ENCODE measurements at regions not wholly inside any gene's neighbourhood (a gene's known extent, or its start where the extent isn't known, plus 50 kb on each side); places are given as distances from the start of the nearest gene placed in this dataset.

DNA sequence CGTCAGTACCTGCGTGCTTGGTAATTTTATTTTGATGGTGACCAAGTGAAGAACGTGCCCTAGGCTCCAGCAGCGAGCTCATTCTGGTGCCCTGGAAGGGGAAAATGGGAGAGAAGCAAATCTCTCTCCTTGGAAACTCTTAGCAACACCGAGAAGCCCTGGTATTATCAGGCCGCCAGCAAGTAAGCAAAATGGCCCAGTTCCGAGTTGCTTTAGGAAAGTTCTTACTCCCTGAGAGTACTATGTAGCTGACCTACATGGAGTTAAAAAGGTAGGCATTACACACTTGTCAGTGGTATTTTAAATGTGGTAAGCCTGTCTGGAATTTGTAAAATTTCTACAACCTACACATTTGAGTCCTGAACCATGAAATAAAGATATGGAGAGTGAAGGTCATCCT, 146.4 kb downstream of the CPEB2 start:
- intact Hi-C loops (cut with micrococcal nuclease), result no loop called here
- no peaks in the 10 kb centered on the region for H3K36me3 ChIP-seq
- TF ChIP-seq, protein P1, sequence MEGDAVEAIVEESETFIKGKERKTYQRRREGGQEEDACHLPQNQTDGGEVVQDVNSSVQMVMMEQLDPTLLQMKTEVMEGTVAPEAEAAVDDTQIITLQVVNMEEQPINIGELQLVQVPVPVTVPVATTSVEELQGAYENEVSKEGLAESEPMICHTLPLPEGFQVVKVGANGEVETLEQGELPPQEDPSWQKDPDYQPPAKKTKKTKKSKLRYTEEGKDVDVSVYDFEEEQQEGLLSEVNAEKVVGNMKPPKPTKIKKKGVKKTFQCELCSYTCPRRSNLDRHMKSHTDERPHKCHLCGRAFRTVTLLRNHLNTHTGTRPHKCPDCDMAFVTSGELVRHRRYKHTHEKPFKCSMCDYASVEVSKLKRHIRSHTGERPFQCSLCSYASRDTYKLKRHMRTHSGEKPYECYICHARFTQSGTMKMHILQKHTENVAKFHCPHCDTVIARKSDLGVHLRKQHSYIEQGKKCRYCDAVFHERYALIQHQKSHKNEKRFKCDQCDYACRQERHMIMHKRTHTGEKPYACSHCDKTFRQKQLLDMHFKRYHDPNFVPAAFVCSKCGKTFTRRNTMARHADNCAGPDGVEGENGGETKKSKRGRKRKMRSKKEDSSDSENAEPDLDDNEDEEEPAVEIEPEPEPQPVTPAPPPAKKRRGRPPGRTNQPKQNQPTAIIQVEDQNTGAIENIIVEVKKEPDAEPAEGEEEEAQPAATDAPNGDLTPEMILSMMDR (IDR thresholded peaks at IDR 0.05; ENCODE audit: borderline replicate concordance), result no peak
- DNase-seq, result no peak
- no peaks in the 10 kb centered on the region for H3K9me3 ChIP-seq (replicated peaks)
- no peaks in the 10 kb centered on the region for H3K27me3 ChIP-seq (ENCODE audit: low read depth)
- no peak overlapping the region for H3K4me3 ChIP-seq
- H3K4me1 ChIP-seq, result peaks cover 66% of the 10 kb centered on the region
- peak overlapping the region; percentile 81 for H3K27ac ChIP-seq (replicated peaks)

DNA sequence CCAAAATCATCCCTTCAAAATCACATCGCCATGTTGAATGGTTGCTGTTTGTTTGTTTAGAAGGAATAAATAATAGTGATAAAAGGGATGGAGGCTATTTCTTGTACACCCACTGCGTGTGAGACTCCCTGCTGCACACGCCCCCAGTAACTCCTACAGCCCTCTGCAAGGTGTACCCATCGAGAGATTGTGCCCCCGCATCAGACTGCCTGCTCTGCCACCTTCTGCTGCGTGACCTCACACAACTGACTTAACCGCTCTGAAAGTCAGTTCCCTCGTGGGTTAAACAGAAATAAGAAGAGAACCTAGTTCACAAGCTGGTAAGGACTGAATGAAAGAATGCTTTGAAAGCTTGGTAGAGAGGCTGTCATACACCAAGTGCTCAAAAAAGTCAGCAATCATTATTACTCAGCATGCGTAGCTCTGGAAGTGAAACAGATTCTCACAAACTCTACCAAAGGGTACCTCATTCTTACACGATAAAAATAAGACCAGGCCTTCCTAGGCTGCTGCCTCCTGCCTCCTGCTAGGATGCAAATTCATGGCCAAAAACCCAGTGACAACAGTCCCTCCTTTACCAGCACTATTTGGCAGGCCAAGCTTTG, 147.1 kb downstream of the CPEB2 start:
- H3K27me3 ChIP-seq (ENCODE audit: low read depth), result no peaks in the 10 kb centered on the region
- H3K36me3 ChIP-seq, result no peaks in the 10 kb centered on the region
- H3K9me3 ChIP-seq (replicated peaks), result no peaks in the 10 kb centered on the region
- no peak for DNase-seq
- peak overlapping the region; percentile 81 for H3K27ac ChIP-seq (replicated peaks)
- intact Hi-C loops (cut with micrococcal nuclease), result no loop called here
- no peak overlapping the region for H3K4me3 ChIP-seq
- TF ChIP-seq, protein P1 (IDR thresholded peaks at IDR 0.05; ENCODE audit: borderline replicate concordance), result no peak
- H3K4me1 ChIP-seq, result peaks cover 60% of the 10 kb centered on the region

DNA sequence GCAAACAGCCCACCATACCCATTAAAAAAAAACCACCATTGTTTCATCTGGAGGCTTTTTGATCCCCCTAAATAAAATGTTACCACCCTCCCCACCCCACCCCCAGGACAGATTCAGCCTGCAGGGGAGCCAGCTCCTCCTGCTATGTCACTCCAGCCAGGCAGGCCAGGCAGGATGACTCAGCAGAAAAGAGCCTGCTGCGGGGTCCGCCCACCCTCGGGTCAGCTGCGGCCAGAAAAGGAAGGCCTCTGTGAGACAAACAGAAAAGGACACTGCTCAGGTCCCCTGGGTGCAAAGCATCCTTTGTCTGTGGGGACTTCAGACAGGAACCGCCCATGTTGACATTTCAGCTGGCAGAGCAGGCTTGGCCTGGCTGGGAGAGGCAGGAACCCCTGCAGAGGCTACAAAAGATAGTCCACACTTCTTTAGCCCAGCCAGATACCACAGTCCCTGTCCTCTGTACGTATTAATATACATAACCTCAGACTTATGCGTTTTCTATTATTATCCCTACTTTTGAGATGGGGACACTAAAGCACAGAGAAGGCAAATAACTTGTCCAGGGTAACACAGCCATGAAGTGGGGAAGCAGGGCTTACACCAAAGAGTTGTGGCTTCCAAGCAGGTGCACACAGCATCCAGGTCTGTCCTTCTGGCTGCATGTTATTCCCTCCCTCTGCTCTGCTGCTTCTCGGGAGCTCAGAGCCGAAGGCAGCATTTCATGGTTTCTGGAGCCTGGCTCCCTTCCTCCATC, 147.7 kb downstream of the CPEB2 start:
- peak; percentile 86 for DNase-seq
- no peak overlapping the region for H3K4me3 ChIP-seq
- H3K4me1 ChIP-seq, result peaks cover 53% of the 10 kb centered on the region
- intact Hi-C loops (cut with micrococcal nuclease), result no loop called here
- H3K36me3 ChIP-seq, result no peaks in the 10 kb centered on the region
- H3K27me3 ChIP-seq (ENCODE audit: low read depth), result no peaks in the 10 kb centered on the region
- H3K27ac ChIP-seq (replicated peaks), result peak overlapping the region; percentile 81
- no peaks in the 10 kb centered on the region for H3K9me3 ChIP-seq (replicated peaks)
- TF ChIP-seq, protein P1 (IDR thresholded peaks at IDR 0.05; ENCODE audit: borderline replicate concordance), result peak; percentile 37

DNA sequence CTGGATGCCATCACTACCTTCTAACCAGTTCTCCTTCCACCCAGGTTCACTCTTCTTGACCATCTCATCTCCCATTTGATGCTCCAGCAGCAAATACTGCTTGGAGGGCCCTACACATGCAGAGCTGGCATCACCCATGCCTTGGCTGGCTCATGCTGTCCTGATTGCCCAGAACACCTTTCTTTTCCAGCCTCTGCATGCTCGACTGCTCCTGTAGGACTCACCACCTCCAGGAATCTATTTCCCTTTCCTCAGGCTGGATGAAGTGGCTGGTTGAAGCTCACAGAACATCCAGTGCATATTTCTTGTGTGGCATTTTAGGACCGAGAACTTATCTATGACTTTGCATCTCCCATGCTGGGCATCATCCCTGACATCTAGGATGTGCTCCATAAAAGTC, 148.3 kb downstream of the CPEB2 start:
- Histone ChIP-seq H3K4me1 (peaks cover 47% of the 10 kb centered on the region), H3K4me3 (no peak overlapping the region), H3K36me3 (no peaks in the 10 kb centered on the region), H3K9me3 (replicated peaks) (no peaks in the 10 kb centered on the region), H3K27ac (replicated peaks) (peak overlapping the region; percentile 81), H3K27me3 (ENCODE audit: low read depth) (no peaks in the 10 kb centered on the region)
- intact Hi-C loops (cut with micrococcal nuclease), result no loop called here
- TF ChIP-seq, protein P1 (IDR thresholded peaks at IDR 0.05; ENCODE audit: borderline replicate concordance), result no peak
- DNase-seq, result no peak

DNA sequence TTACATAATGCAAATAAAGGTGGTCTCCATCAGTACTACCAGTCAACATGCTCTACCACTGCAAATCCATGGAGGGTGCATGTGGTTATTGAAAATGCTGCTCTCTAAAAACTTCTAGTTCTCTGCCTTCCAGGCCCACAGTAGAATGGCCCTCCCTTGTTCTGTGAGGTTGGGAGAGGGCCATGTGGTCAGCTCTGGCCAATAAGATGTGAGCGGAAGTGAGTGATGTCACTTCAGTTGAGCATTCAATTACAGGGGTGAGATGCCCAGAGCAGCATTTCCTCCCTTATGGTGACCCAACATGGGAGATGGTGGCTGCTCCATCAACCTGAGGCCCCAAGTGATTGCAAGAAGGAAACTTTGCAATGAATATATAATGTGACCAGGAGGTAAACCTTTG, 148.8 kb downstream of the CPEB2 start:
- no peaks in the 10 kb centered on the region for H3K36me3 ChIP-seq
- H3K27me3 ChIP-seq (ENCODE audit: low read depth), result no peaks in the 10 kb centered on the region
- no peak overlapping the region for H3K4me3 ChIP-seq
- no peaks in the 10 kb centered on the region for H3K9me3 ChIP-seq (replicated peaks)
- TF ChIP-seq, protein P1 (IDR thresholded peaks at IDR 0.05; ENCODE audit: borderline replicate concordance), result no peak
- intact Hi-C loops (cut with micrococcal nuclease), result no loop called here
- no peak overlapping the region for H3K27ac ChIP-seq (replicated peaks)
- no peak for DNase-seq
- peaks cover 47% of the 10 kb centered on the region for H3K4me1 ChIP-seq

Measured in left ventricle myocardium inferior (tissue), 1 donor.